ENCODE measurements at regions not wholly inside any gene's neighbourhood (a gene's known extent, or its start where the extent isn't known, plus 50 kb on each side); places are given as distances from the start of the nearest gene placed in this dataset.

- TF ChIP-seq CTCF (IDR thresholded peaks at IDR 0.05) (no peak), POLR2A (IDR thresholded peaks at IDR 0.05) (no peak)
Measured at GRCh38 chr3:18019161-18019495, 276.7 kb upstream of the TBC1D5 start.
